OCI-LY7 (cell line): ENCODE measurements at regions not wholly inside any gene's neighbourhood (a gene's known extent, or its start where the extent isn't known, plus 50 kb on each side); places are given as distances from the start of the nearest gene placed in this dataset.
"Not testable (repeated sequence)": the region's sequence is repeated elsewhere in the genome, so short reads cannot be mapped to it uniquely, and the experiment has no call there.

Source experiments
- BruUV-seq: library from RNA; stranded (reverse); fragments of 400-500 nt; replicated peaks from 2 replicates; lab custom pipeline; 2021; lab: Mats Ljungman, UMichigan
- CTCF ChIA-PET: fragments of 300-600 bp; sonication (Branson Sonifier 250); formaldehyde crosslinking; loops from one replicate; lab custom pipeline; 2022; ENCODE audit warnings: antibody characterized with exemption; ENCODE audit not compliant: unreplicated experiment; lab: Charles Lee
- POLR2A ChIA-PET: fragments of 300-600 bp; sonication (Branson Sonifier 250); formaldehyde crosslinking; loops from one replicate; lab custom pipeline; 2022; ENCODE audit warnings: antibody characterized with exemption; lab: Charles Lee
- DNase-seq: peaks from one replicate; pipeline ENCODE4 v3.0.0-alpha.2; 2015; ENCODE audit warnings: low spot score
- H2AFZ ChIP-seq: fragments of 200-600 bp; sonication (generic), shearing (Covaris generic); 2 replicates; pipeline ENCODE4 v1.6.1; 2014; ENCODE audit warnings: mild to moderate bottlenecking, antibody characterized with exemption, low read length, moderate library complexity
- H3K27ac ChIP-seq: fragments of 200-600 bp; sonication (generic); 2 replicates; pipeline ENCODE4 v1.5.1; 2014; ENCODE audit warnings: mixed run types, low read depth, mild to moderate bottlenecking, moderate library complexity, low read length, inconsistent platforms; ENCODE audit not compliant: poor library complexity, severe bottlenecking
- H3K36me3 ChIP-seq: fragments of 200-600 bp; sonication (generic); 2 replicates; pipeline ENCODE4 v1.6.1; 2014; ENCODE audit warnings: mild to moderate bottlenecking, antibody characterized with exemption, low read length, moderate library complexity, mixed read lengths; ENCODE audit not compliant: insufficient read depth
- H3K4me1 ChIP-seq: fragments of 200-600 bp; sonication (generic); 2 replicates; pipeline ENCODE4 v1.5.1; 2014; ENCODE audit warnings: mild to moderate bottlenecking, low read length; ENCODE audit not compliant: insufficient read depth, poor library complexity, severe bottlenecking
- H3K4me2 ChIP-seq: fragments of 200-600 bp; sonication (generic); 2 replicates; pipeline ENCODE4 v1.6.1; 2014; ENCODE audit warnings: mild to moderate bottlenecking, low read length
- H3K4me3 ChIP-seq: fragments of 200-600 bp; sonication (generic); 2 replicates; pipeline ENCODE4 v1.5.1; 2014; ENCODE audit warnings: mild to moderate bottlenecking, low read depth, low read length; ENCODE audit not compliant: poor library complexity, severe bottlenecking
- H3K79me2 ChIP-seq: fragments of 200-600 bp; sonication (generic); 2 replicates; pipeline ENCODE4 v1.6.1; 2016; ENCODE audit warnings: low read depth, mild to moderate bottlenecking, low read length, moderate library complexity, mixed read lengths; ENCODE audit not compliant: insufficient read depth
- H3K9me2 ChIP-seq: fragments of 200-600 bp; sonication (generic); 2 replicates; pipeline ENCODE4 v1.6.1; 2016; ENCODE audit warnings: mild to moderate bottlenecking, low read length, mixed read lengths; ENCODE audit not compliant: insufficient read depth
- H3K9me3 ChIP-seq: fragments of 200-600 bp; sonication (generic); 2 replicates; pipeline ENCODE4 v1.6.1; 2014; ENCODE audit warnings: mild to moderate bottlenecking, mixed run types, low read length, mixed read lengths
- H4K20me1 ChIP-seq: fragments of 200-600 bp; sonication (generic); 2 replicates; pipeline ENCODE4 v1.6.1; 2014; ENCODE audit warnings: mild to moderate bottlenecking, antibody characterized with exemption, low read length, moderate library complexity, mixed read lengths; ENCODE audit not compliant: insufficient read depth
- CTCF ChIP-seq: fragments of 200-600 bp; sonication (generic); conservative IDR thresholded peaks from 2 replicates; pipeline ENCODE4 v1.5.1; 2014; ENCODE audit warnings: mild to moderate bottlenecking, antibody characterized with exemption, low read length, moderate library complexity, mixed read lengths
- EZH2phosphoT487 ChIP-seq: fragments of 200-600 bp; sonication (generic); IDR thresholded peaks from 2 replicates; pipeline ENCODE4 v1.6.1; 2018; ENCODE audit warnings: low read depth, borderline replicate concordance, mild to moderate bottlenecking, mixed run types, antibody characterized with exemption, low read length, moderate library complexity, mixed read lengths
- intact Hi-C: fragments of 100-400 bp; cut with micrococcal nuclease; formaldehyde crosslinking; loops from one replicate; pipeline ENCODE4 v1.10.0; 2022; ENCODE audit not compliant: unreplicated experiment

- intact Hi-C loops, result no loop called here
- H3K4me2 ChIP-seq, result no peak overlapping the region
- no peaks in the 10 kb centered on the region for H3K36me3 ChIP-seq
- no peak overlapping the region for H3K4me3 ChIP-seq
- no peak overlapping the region for H2AFZ ChIP-seq
- peaks cover 3% of the 10 kb centered on the region; the same call in 1 of the 2 replicates for H3K9me3 ChIP-seq
- TF ChIP-seq CTCF, result 0 out of 2 replicates have a peak, but pooled peaks have one; percentile 20
- no peak for TF ChIP-seq EZH2phosphoT487
- H4K20me1 ChIP-seq, result no peaks in the 10 kb centered on the region
- POLR2A ChIA-PET, result no interaction called here
- no peaks in the 10 kb centered on the region for H3K4me1 ChIP-seq
- CTCF ChIA-PET, result interaction anchor here (0.6 kb wide), 1 partner anchor 31 kb away, joined by 3 read pairs; no protein-coding TSS in a partner anchor
- H3K9me2 ChIP-seq, result no peaks in the 10 kb centered on the region
- no peak overlapping the region for H3K27ac ChIP-seq
- DNase-seq, result no peak
- no TSS peak for BruUV-seq
- H3K79me2 ChIP-seq, result no peaks in the 10 kb centered on the region
Observed at GRCh38 chr4:26055855-26056254, 141.8 kb downstream of the SMIM20 start.

- H3K9me3 ChIP-seq, result peaks cover 6% of the 10 kb centered on the region; the same call in 1 of the 2 replicates
- TF ChIP-seq CTCF, result no peak
- TF ChIP-seq EZH2phosphoT487, result no peak
- H3K4me1 ChIP-seq, result no peaks in the 10 kb centered on the region
- H2AFZ ChIP-seq, result no peak overlapping the region
- intact Hi-C loops, result no loop called here
- H4K20me1 ChIP-seq, result no peaks in the 10 kb centered on the region
- POLR2A ChIA-PET, result interaction anchor here (0.6 to 1.3 kb wide), 2 partner anchors 46 to 675 kb away, joined by 3 read pairs; no protein-coding TSS in a partner anchor
- H3K27ac ChIP-seq, result no peak overlapping the region
- CTCF ChIA-PET, result no interaction called here
- BruUV-seq, result no TSS peak
- H3K4me3 ChIP-seq, result no peak overlapping the region
- H3K79me2 ChIP-seq, result no peaks in the 10 kb centered on the region
- H3K4me2 ChIP-seq, result no peak overlapping the region
- H3K36me3 ChIP-seq, result no peaks in the 10 kb centered on the region
- no peak for DNase-seq
- H3K9me2 ChIP-seq, result no peaks in the 10 kb centered on the region
Observed at GRCh38 chr4:26056406-26056805, 142.4 kb downstream of the SMIM20 start.

GRCh38 chr4:26057839-26058238 lies 143.8 kb downstream of the SMIM20 start:
- intact Hi-C loops, H3K4me1 ChIP-seq, H3K79me2 ChIP-seq, H3K36me3 ChIP-seq, H3K4me2 ChIP-seq, H2AFZ ChIP-seq, H4K20me1 ChIP-seq, H3K9me3 ChIP-seq, H3K9me2 ChIP-seq, H3K27ac ChIP-seq, DNase-seq, H3K4me3 ChIP-seq, BruUV-seq: not testable (repeated sequence)
- ChIA-PET POLR2A (interaction anchor here (1.3 kb wide), 1 partner anchor 47 kb away, joined by 3 read pairs; no protein-coding TSS in a partner anchor), CTCF (interaction anchor here (0.6 kb wide), 1 partner anchor 394 kb away, joined by 4 read pairs; no protein-coding TSS in a partner anchor)
